ENCODE measurements at regions not wholly inside any gene's neighbourhood (a gene's known extent, or its start where the extent isn't known, plus 50 kb on each side); places are given as distances from the start of the nearest gene placed in this dataset.

- DNase-seq: no peak
- no peaks in the 10 kb centered on the region for H3K4me1 Mint-ChIP-seq (ENCODE audit: low read depth)
- peaks cover 35% of the 10 kb centered on the region for H3K9me3 Mint-ChIP-seq
- no peak overlapping the region for H3K27ac Mint-ChIP-seq
- no peaks in the 10 kb centered on the region for H3K27me3 Mint-ChIP-seq (ENCODE audit: insufficient read depth)
- no peaks in the 10 kb centered on the region for H3K36me3 Mint-ChIP-seq (ENCODE audit: low read depth)
- H3K4me3 Mint-ChIP-seq: no peak overlapping the region
- TF ChIP-seq CTCF (IDR thresholded peaks at IDR 0.05): no peak
These were observed 367.9 kb upstream of the SGCD start for GRCh38 chr5:155959082-155959481.

- H3K27ac Mint-ChIP-seq: no peak overlapping the region
- H3K4me3 Mint-ChIP-seq: no peak overlapping the region
- peaks cover 38% of the 10 kb centered on the region for H3K9me3 Mint-ChIP-seq
- DNase-seq: no peak
- no peak for TF ChIP-seq CTCF (IDR thresholded peaks at IDR 0.05)
- H3K27me3 Mint-ChIP-seq (ENCODE audit: insufficient read depth): no peaks in the 10 kb centered on the region
- no peaks in the 10 kb centered on the region for H3K4me1 Mint-ChIP-seq (ENCODE audit: low read depth)
- H3K36me3 Mint-ChIP-seq (ENCODE audit: low read depth): no peaks in the 10 kb centered on the region
These were observed 366.8 kb upstream of the SGCD start for GRCh38 chr5:155960177-155960576.

GRCh38 chr5:155969537-155969936 lies 357.4 kb upstream of the SGCD start:
- Mint-ChIP-seq H3K27me3 (ENCODE audit: insufficient read depth) (no peaks in the 10 kb centered on the region), H3K4me1 (ENCODE audit: low read depth) (no peaks in the 10 kb centered on the region), H3K27ac (no peak overlapping the region), H3K4me3 (no peak overlapping the region), H3K36me3 (ENCODE audit: low read depth) (no peaks in the 10 kb centered on the region), H3K9me3 (peaks cover 50% of the 10 kb centered on the region)
- no peak for TF ChIP-seq CTCF (IDR thresholded peaks at IDR 0.05)
- DNase-seq: no peak

- Mint-ChIP-seq H3K36me3 (ENCODE audit: low read depth) (peaks cover 5% of the 10 kb centered on the region; the same call in 1 of the 2 replicates), H3K27ac (no peak overlapping the region), H3K4me3 (no peak overlapping the region), H3K4me1 (ENCODE audit: low read depth) (no peaks in the 10 kb centered on the region), H3K27me3 (ENCODE audit: insufficient read depth) (no peaks in the 10 kb centered on the region), H3K9me3 (peaks cover 48% of the 10 kb centered on the region)
- DNase-seq: no peak
- no peak for TF ChIP-seq CTCF (IDR thresholded peaks at IDR 0.05)
These were observed 352.6 kb upstream of the SGCD start for GRCh38 chr5:155974369-155974768.

GRCh38 chr5:155978850-155979249 lies 348.1 kb upstream of the SGCD start:
- Mint-ChIP-seq H3K4me3 (no peak overlapping the region), H3K27me3 (ENCODE audit: insufficient read depth) (no peaks in the 10 kb centered on the region; the same call in 1 of the 2 replicates), H3K36me3 (ENCODE audit: low read depth) (peaks cover 5% of the 10 kb centered on the region; the same call in 1 of the 2 replicates), H3K9me3 (peaks cover 50% of the 10 kb centered on the region), H3K27ac (no peak overlapping the region), H3K4me1 (ENCODE audit: low read depth) (no peaks in the 10 kb centered on the region)
- DNase-seq: no peak
- TF ChIP-seq CTCF (IDR thresholded peaks at IDR 0.05): no peak

DNA sequence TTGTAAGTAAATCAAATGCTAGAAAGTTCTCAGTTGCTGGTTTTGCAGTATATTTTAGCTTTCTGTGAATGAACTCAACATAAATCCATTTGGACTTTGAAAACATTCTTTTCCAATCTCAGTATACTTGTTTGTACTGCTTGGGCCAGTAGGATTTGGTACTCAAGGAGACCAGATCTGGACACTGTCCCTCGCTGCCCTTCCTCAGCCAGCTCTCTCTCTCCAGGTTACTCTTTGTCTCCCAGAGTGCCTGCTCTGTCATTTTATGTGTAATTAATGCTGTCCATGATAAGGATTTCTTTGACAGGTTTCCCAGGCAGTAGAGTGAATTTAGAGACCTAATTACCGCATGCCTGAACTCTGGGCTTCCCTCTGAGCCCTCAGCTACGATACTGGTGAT lies 344.6 kb upstream of the SGCD start:
- Mint-ChIP-seq H3K36me3 (ENCODE audit: low read depth) (peaks cover 3% of the 10 kb centered on the region; the same call in 1 of the 2 replicates), H3K4me1 (ENCODE audit: low read depth) (no peaks in the 10 kb centered on the region), H3K9me3 (peaks cover 29% of the 10 kb centered on the region), H3K4me3 (no peak overlapping the region), H3K27ac (no peak overlapping the region), H3K27me3 (ENCODE audit: insufficient read depth) (no peaks in the 10 kb centered on the region; the same call in 1 of the 2 replicates)
- no peak for TF ChIP-seq CTCF (IDR thresholded peaks at IDR 0.05)
- no peak for DNase-seq
